ENCODE measurements at regions not wholly inside any gene's neighbourhood (a gene's known extent, or its start where the extent isn't known, plus 50 kb on each side); places are given as distances from the start of the nearest gene placed in this dataset.

GRCh38 chr11:62020661-62021060, 53.2 kb upstream of the FTH1 start:
- peaks cover 3% of the 10 kb centered on the region for H3K9me3 ChIP-seq
- H3K27ac ChIP-seq, result no peak overlapping the region
- no peak overlapping the region for H3K4me3 ChIP-seq
- WGBS, result 73% methylated on average over 3 of the region's 3 CpGs
- H3K27me3 ChIP-seq, result no peaks in the 10 kb centered on the region
- H3K4me1 ChIP-seq, result peaks cover 8% of the 10 kb centered on the region
- no peaks in the 10 kb centered on the region for H3K36me3 ChIP-seq
- TF ChIP-seq, protein P1, sequence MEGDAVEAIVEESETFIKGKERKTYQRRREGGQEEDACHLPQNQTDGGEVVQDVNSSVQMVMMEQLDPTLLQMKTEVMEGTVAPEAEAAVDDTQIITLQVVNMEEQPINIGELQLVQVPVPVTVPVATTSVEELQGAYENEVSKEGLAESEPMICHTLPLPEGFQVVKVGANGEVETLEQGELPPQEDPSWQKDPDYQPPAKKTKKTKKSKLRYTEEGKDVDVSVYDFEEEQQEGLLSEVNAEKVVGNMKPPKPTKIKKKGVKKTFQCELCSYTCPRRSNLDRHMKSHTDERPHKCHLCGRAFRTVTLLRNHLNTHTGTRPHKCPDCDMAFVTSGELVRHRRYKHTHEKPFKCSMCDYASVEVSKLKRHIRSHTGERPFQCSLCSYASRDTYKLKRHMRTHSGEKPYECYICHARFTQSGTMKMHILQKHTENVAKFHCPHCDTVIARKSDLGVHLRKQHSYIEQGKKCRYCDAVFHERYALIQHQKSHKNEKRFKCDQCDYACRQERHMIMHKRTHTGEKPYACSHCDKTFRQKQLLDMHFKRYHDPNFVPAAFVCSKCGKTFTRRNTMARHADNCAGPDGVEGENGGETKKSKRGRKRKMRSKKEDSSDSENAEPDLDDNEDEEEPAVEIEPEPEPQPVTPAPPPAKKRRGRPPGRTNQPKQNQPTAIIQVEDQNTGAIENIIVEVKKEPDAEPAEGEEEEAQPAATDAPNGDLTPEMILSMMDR (IDR thresholded peaks at IDR 0.05), result no peak
- TF ChIP-seq EP300 (IDR thresholded peaks at IDR 0.05) (no peak), POLR2AphosphoS5 (IDR thresholded peaks at IDR 0.05) (no peak), POLR2A (IDR thresholded peaks at IDR 0.05) (no peak)
- DNase-seq (ENCODE audit: low spot score in 2 of 2), result no peak

DNA sequence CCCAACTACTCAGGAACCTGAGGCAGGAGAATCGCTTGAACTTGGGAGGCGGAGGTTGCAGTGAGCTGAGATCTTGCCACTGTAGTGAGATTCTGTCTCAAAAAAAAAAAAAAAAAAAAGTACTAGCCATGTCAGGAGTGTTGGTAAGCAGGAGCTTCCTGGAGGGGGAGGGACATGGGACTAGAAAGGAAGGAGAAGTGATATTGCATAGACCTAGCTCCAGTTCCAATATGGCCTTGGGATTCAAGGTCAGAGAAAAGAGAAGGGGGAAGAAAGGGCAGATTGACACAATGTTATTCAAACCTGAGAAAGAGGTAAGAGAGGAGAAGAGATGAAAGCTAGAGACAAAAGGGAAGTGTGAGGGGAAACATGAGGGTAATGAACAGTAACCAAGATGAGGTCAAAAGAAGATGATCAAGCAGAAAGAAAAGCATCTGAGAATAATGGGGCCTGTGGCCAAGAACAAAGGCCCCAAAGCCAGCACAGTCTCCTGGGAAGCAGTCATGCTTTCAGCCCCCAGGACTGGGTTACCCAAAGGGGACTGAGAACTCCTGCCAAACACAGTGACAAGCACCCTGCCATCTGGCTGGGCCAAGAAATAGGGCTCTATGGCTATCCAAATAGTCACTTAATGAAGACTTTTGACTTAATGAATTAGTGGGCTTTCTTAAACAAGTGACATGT, 51.7 kb upstream of the FTH1 start:
- H3K9me3 ChIP-seq, result peaks cover 3% of the 10 kb centered on the region
- 97% methylated on average over 2 of the region's 2 CpGs for WGBS
- no peak overlapping the region for H3K4me3 ChIP-seq
- H3K27ac ChIP-seq, result no peak overlapping the region
- no peaks in the 10 kb centered on the region for H3K27me3 ChIP-seq
- DNase-seq (ENCODE audit: low spot score in 2 of 2), result no peak
- H3K36me3 ChIP-seq, result no peaks in the 10 kb centered on the region
- no peaks in the 10 kb centered on the region for H3K4me1 ChIP-seq
- TF ChIP-seq, protein P1 (IDR thresholded peaks at IDR 0.05), result no peak
- TF ChIP-seq EP300 (IDR thresholded peaks at IDR 0.05), result no peak
- TF ChIP-seq POLR2AphosphoS5 (IDR thresholded peaks at IDR 0.05), result no peak
- no peak for TF ChIP-seq POLR2A (IDR thresholded peaks at IDR 0.05)

DNA sequence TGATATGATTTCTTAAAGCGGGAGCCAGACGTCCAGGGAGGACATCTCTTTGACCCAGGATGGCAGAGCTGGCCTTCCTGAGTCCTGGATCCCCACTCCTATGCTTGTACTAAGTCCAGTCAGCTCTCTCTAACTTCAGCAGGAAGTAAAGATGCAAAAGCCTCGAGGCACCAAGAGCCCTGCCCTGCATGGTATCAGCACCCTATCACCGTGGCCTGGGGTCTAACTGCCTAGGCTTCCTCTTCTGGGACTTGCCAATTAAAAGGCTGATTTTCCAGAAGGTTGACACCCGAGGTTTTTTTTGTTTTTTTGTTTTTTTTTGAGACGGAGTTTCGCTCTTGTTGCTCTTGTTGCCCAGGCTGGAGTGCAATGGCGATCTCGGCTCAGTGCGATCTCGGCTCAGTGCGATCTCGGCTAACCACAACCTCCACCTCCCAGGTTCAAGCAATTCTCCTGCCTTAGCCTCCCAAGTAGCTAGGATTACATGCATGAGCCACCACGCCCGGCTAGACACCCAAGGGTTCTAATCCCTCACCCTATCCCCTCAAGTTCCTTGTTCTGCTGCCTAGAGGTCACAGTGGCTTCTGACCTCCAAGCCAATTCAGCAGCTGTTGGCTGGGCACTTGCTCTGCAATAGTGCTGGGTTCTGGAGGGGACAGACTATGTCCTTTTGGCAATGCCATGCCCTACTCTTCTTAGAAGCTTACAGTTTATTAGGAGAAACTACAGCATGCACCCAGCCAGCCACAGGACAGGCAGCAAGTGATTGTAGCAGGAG, 50.6 kb upstream of the FTH1 start:
- peak in 1 of 2 donors; percentile 20 for DNase-seq (ENCODE audit: low spot score in 2 of 2)
- no peak overlapping the region for H3K4me3 ChIP-seq
- peaks cover 3% of the 10 kb centered on the region for H3K9me3 ChIP-seq
- peaks cover 8% of the 10 kb centered on the region for H3K4me1 ChIP-seq
- no peaks in the 10 kb centered on the region for H3K36me3 ChIP-seq
- WGBS, result 92% methylated on average over 15 of the region's 15 CpGs
- no peak for TF ChIP-seq POLR2AphosphoS5 (IDR thresholded peaks at IDR 0.05)
- TF ChIP-seq EP300 (IDR thresholded peaks at IDR 0.05), result no peak
- TF ChIP-seq POLR2A (IDR thresholded peaks at IDR 0.05), result no peak
- TF ChIP-seq, protein P1 (IDR thresholded peaks at IDR 0.05), result no peak
- no peak overlapping the region for H3K27ac ChIP-seq
- H3K27me3 ChIP-seq, result no peaks in the 10 kb centered on the region
